SK-N-SH treated with all-trans-retinoic acid at 6 μM for 48 hours (cell line): ENCODE measurements at regions not wholly inside any gene's neighbourhood (a gene's known extent, or its start where the extent isn't known, plus 50 kb on each side); places are given as distances from the start of the nearest gene placed in this dataset.

Experiments used
- ATAC-seq: fragments of 200-7000 bp; cut with Tn5 transposase; 3 replicates; pipeline ENCODE4 v1.9.1; 2020; ENCODE audit warnings: mild to moderate bottlenecking, moderate library complexity
- ARNTL ChIP-seq: fragments of 450-650 bp; formaldehyde crosslinking; IDR thresholded peaks from 2 replicates; pipeline ENCODE4 v1.5.0; 2020; ENCODE audit warnings: low read depth, mild to moderate bottlenecking, moderate library complexity, borderline replicate concordance
- CSDC2 ChIP-seq: fragments of 250-450 bp; sonication (Bioruptor Pico); IDR thresholded peaks from 2 replicates; pipeline ENCODE4 v1.5.0; 2020; ENCODE audit warnings: mild to moderate bottlenecking, moderate library complexity
- ESRRG ChIP-seq: fragments of 250-450 bp; sonication (Bioruptor Pico); IDR thresholded peaks from 2 replicates; pipeline ENCODE4 v1.6.1; 2021; ENCODE audit warnings: mild to moderate bottlenecking
- GLIS3 ChIP-seq: fragments of 250-450 bp; sonication (Bioruptor Pico); IDR thresholded peaks from 2 replicates; pipeline ENCODE4 v1.5.0; 2020; ENCODE audit warnings: mild to moderate bottlenecking, moderate library complexity
- RARB ChIP-seq: fragments of 250-450 bp; sonication (Bioruptor Pico); IDR thresholded peaks from 2 replicates; pipeline ENCODE4 v1.8.0; 2021; ENCODE audit warnings: mild to moderate bottlenecking, moderate library complexity
- SNAI2 ChIP-seq: fragments of 250-450 bp; sonication (Bioruptor Pico); IDR thresholded peaks from 2 replicates; pipeline ENCODE4 v1.5.0; 2020; ENCODE audit warnings: mild to moderate bottlenecking, moderate library complexity
- TCF4 ChIP-seq: fragments of 250-450 bp; sonication (Bioruptor Pico); IDR thresholded peaks from 2 replicates; pipeline ENCODE4 v1.8.0; 2021; ENCODE audit warnings: mild to moderate bottlenecking, moderate library complexity, borderline replicate concordance
- TOX ChIP-seq: fragments of 250-450 bp; sonication (Bioruptor Pico); IDR thresholded peaks from 2 replicates; pipeline ENCODE4 v1.8.0; 2021; ENCODE audit warnings: mild to moderate bottlenecking, moderate library complexity, borderline replicate concordance
- ZC3H10 ChIP-seq: fragments of 250-450 bp; sonication (Bioruptor Pico); IDR thresholded peaks from 2 replicates; pipeline ENCODE4 v1.5.1; 2021; ENCODE audit warnings: mild to moderate bottlenecking, moderate library complexity
- ZFP30 ChIP-seq: fragments of 450-650 bp; formaldehyde crosslinking; IDR thresholded peaks from 2 replicates; pipeline ENCODE4 v1.5.0; 2022; ENCODE audit warnings: mild to moderate bottlenecking, moderate library complexity
- ZNF565 ChIP-seq: fragments of 450-650 bp; formaldehyde crosslinking; conservative IDR thresholded peaks from 2 replicates; pipeline ENCODE4 v1.5.0; 2020; ENCODE audit warnings: low read depth, mild to moderate bottlenecking, moderate library complexity
- TF ChIP-seq, protein P1 (sequence below): fragments of 250-450 bp; sonication (Bioruptor Pico); IDR thresholded peaks from 2 replicates; pipeline ENCODE4 v1.5.0; 2020; ENCODE audit warnings: mild to moderate bottlenecking, moderate library complexity
- TF ChIP-seq, protein P2 (sequence below): fragments of 250-450 bp; sonication (Bioruptor Pico); IDR thresholded peaks from 2 replicates; pipeline ENCODE4 v1.5.1; 2020; ENCODE audit warnings: low read depth, mild to moderate bottlenecking, moderate library complexity
- TF ChIP-seq, protein P3 (sequence below): fragments of 250-450 bp; sonication (Bioruptor Pico); IDR thresholded peaks from 2 replicates; pipeline ENCODE4 v1.5.1; 2021; ENCODE audit warnings: mild to moderate bottlenecking, moderate library complexity
- TF ChIP-seq, protein P4 (sequence below): fragments of 250-450 bp; sonication (Bioruptor Pico); IDR thresholded peaks from 2 replicates; pipeline ENCODE4 v1.8.0; 2020; ENCODE audit warnings: mild to moderate bottlenecking, moderate library complexity, borderline replicate concordance

DNA sequence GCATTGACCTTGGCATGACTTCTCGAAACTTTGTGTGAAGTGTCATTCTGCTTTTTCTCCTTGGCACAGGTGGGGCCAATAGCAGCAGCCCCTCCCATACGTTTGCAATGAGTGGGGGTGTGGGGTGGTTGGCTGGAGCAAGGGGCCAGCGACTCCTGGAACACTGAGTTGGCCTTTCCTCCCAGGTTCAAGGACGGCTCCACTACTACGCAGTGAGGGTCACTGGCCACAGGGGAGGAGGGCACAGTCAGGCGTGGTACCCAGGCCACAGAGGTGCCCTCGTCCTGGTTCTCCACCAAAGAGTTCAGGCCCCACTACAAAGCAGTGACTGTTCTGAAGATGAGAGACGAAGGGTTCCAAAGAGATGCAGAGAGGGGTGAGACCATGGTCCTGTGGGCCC is 70.6 kb upstream of the OTOS start (continued):
- TF ChIP-seq, protein P1, sequence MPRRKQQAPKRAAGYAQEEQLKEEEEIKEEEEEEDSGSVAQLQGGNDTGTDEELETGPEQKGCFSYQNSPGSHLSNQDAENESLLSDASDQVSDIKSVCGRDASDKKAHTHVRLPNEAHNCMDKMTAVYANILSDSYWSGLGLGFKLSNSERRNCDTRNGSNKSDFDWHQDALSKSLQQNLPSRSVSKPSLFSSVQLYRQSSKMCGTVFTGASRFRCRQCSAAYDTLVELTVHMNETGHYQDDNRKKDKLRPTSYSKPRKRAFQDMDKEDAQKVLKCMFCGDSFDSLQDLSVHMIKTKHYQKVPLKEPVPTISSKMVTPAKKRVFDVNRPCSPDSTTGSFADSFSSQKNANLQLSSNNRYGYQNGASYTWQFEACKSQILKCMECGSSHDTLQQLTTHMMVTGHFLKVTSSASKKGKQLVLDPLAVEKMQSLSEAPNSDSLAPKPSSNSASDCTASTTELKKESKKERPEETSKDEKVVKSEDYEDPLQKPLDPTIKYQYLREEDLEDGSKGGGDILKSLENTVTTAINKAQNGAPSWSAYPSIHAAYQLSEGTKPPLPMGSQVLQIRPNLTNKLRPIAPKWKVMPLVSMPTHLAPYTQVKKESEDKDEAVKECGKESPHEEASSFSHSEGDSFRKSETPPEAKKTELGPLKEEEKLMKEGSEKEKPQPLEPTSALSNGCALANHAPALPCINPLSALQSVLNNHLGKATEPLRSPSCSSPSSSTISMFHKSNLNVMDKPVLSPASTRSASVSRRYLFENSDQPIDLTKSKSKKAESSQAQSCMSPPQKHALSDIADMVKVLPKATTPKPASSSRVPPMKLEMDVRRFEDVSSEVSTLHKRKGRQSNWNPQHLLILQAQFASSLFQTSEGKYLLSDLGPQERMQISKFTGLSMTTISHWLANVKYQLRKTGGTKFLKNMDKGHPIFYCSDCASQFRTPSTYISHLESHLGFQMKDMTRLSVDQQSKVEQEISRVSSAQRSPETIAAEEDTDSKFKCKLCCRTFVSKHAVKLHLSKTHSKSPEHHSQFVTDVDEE (CRISPR knock-in tag): no peak
- no peak for TF ChIP-seq ARNTL (CRISPR knock-in tag)
- no peak for TF ChIP-seq ZNF565 (CRISPR knock-in tag)
- TF ChIP-seq, protein P2, sequence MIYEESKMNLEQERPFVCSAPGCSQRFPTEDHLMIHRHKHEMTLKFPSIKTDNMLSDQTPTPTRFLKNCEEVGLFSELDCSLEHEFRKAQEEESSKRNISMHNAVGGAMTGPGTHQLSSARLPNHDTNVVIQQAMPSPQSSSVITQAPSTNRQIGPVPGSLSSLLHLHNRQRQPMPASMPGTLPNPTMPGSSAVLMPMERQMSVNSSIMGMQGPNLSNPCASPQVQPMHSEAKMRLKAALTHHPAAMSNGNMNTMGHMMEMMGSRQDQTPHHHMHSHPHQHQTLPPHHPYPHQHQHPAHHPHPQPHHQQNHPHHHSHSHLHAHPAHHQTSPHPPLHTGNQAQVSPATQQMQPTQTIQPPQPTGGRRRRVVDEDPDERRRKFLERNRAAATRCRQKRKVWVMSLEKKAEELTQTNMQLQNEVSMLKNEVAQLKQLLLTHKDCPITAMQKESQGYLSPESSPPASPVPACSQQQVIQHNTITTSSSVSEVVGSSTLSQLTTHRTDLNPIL (CRISPR knock-in tag): no peak
- TF ChIP-seq, protein P3, sequence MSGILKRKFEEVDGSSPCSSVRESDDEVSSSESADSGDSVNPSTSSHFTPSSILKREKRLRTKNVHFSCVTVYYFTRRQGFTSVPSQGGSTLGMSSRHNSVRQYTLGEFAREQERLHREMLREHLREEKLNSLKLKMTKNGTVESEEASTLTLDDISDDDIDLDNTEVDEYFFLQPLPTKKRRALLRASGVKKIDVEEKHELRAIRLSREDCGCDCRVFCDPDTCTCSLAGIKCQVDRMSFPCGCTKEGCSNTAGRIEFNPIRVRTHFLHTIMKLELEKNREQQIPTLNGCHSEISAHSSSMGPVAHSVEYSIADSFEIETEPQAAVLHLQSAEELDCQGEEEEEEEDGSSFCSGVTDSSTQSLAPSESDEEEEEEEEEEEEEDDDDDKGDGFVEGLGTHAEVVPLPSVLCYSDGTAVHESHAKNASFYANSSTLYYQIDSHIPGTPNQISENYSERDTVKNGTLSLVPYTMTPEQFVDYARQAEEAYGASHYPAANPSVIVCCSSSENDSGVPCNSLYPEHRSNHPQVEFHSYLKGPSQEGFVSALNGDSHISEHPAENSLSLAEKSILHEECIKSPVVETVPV (CRISPR knock-in tag): no peak
- no peak for TF ChIP-seq RARB
- no peak for TF ChIP-seq CSDC2 (CRISPR knock-in tag)
- no peak for TF ChIP-seq ESRRG (CRISPR knock-in tag)
- no peak for TF ChIP-seq TCF4 (CRISPR knock-in tag)
- no peak for TF ChIP-seq ZFP30 (CRISPR knock-in tag)
- no peak for TF ChIP-seq TOX (CRISPR knock-in tag)

DNA sequence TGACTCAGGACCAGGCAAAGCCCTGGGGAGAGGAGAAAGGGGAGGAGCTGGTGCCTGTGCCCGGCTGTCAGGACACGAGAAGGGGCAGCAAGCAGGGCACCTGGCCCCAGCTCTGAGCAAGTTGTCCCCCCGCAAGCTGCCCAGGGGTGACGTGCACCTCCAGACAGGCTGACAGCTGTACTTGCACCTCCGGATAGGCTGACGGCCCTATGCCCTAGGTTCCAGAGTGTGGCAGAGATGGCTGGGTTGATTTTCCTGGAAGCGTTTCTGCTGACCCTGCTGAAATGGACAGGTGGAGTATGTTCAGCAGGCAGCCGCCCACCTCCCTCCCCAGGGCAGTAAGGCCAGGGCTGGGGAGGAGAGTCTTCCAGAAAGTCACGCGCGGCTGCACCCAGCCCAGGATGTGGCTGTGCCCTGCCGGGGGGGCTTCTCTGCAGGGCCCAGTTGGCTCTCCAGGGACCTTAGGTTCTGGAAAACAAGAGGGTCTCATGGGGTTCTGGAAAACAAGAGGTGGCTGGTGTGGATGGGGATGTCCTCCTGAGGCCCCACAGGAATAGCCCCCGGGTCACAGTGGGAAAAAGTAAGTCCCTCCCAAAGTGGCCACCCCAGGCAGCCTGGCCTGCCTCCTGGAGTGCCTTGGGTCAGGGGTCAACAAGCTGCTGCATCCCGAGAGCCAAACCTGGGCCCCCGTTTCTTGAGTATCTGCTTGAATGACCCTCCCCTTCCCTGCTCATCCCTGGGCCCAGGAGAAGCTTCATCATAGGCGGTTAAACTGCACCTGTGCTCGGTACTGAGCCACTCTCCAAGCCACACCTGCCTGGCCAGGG is 71.4 kb upstream of the OTOS start:
- TF ChIP-seq, protein P2 (CRISPR knock-in tag): no peak
- TF ChIP-seq GLIS3 (CRISPR knock-in tag): no peak
- TF ChIP-seq ESRRG (CRISPR knock-in tag): no peak
- TF ChIP-seq, protein P1 (CRISPR knock-in tag): no peak
- no peak for TF ChIP-seq ZC3H10 (CRISPR knock-in tag)
- no peak for TF ChIP-seq RARB
- TF ChIP-seq SNAI2 (CRISPR knock-in tag): no peak
- TF ChIP-seq, protein P4, sequence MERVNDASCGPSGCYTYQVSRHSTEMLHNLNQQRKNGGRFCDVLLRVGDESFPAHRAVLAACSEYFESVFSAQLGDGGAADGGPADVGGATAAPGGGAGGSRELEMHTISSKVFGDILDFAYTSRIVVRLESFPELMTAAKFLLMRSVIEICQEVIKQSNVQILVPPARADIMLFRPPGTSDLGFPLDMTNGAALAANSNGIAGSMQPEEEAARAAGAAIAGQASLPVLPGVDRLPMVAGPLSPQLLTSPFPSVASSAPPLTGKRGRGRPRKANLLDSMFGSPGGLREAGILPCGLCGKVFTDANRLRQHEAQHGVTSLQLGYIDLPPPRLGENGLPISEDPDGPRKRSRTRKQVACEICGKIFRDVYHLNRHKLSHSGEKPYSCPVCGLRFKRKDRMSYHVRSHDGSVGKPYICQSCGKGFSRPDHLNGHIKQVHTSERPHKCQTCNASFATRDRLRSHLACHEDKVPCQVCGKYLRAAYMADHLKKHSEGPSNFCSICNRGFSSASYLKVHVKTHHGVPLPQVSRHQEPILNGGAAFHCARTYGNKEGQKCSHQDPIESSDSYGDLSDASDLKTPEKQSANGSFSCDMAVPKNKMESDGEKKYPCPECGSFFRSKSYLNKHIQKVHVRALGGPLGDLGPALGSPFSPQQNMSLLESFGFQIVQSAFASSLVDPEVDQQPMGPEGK (CRISPR knock-in tag): no peak
- TF ChIP-seq, all 23 proteins: peak for 0

More for the DNA sequence above, 71.4 kb upstream of the OTOS start:
- ATAC-seq: no peak
